ENCODE measurements at regions not wholly inside any gene's neighbourhood (a gene's known extent, or its start where the extent isn't known, plus 50 kb on each side); places are given as distances from the start of the nearest gene placed in this dataset.
A peak's percentile ranks its signal among the peaks of the same experiment; 100 is the strongest.

- 89% methylated on average over 1 of the region's 1 CpG for WGBS
- H3K9me3 ChIP-seq = peaks cover 3% of the 10 kb centered on the region
- TF ChIP-seq, protein P1, sequence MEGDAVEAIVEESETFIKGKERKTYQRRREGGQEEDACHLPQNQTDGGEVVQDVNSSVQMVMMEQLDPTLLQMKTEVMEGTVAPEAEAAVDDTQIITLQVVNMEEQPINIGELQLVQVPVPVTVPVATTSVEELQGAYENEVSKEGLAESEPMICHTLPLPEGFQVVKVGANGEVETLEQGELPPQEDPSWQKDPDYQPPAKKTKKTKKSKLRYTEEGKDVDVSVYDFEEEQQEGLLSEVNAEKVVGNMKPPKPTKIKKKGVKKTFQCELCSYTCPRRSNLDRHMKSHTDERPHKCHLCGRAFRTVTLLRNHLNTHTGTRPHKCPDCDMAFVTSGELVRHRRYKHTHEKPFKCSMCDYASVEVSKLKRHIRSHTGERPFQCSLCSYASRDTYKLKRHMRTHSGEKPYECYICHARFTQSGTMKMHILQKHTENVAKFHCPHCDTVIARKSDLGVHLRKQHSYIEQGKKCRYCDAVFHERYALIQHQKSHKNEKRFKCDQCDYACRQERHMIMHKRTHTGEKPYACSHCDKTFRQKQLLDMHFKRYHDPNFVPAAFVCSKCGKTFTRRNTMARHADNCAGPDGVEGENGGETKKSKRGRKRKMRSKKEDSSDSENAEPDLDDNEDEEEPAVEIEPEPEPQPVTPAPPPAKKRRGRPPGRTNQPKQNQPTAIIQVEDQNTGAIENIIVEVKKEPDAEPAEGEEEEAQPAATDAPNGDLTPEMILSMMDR (IDR thresholded peaks at IDR 0.05) = no peak
- TF ChIP-seq POLR2AphosphoS5 (IDR thresholded peaks at IDR 0.05) = peak in 1 of 3 donors; percentile 55
- H3K36me3 ChIP-seq = no peaks in the 10 kb centered on the region
- peaks cover 16% of the 10 kb centered on the region for H3K4me1 ChIP-seq
- no peak overlapping the region for H3K4me3 ChIP-seq
- DNase-seq (ENCODE audit: low spot score in 2 of 2) = no peak
- H3K27me3 ChIP-seq = no peaks in the 10 kb centered on the region
- peak overlapping the region; percentile 16 for H3K27ac ChIP-seq
These were observed 156.4 kb downstream of the COPS8 start for GRCh38 chr2:237242091-237242536.

DNA sequence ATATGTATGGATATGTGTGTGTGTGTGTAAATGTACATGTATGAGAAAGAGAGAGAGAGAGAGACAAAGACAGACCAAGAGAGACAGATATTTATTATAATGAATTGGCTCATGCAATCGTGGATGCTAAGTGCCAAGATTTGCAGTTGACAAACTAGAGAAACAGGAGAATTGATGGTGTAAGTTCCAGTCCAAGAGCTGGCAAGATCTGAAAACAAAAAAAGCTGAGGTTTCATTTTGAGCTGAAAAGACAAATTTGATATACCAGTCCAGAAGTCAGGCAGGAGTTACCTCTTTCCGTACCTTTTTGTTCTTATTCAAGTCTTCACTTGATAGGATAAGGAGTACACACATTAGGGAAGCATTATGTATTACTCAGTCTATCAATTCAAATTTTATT, 157.8 kb downstream of the COPS8 start:
- whole genome bisulfite sequencing = 61% methylated on average over 2 of the region's 2 CpGs
- no peaks in the 10 kb centered on the region for H3K36me3 ChIP-seq
- peak overlapping the region; percentile 53 for H3K27ac ChIP-seq

GRCh38 chr2:237244178-237244577, 158.5 kb downstream of the COPS8 start:
- TF ChIP-seq EP300 (IDR thresholded peaks at IDR 0.05) (no peak), POLR2AphosphoS5 (IDR thresholded peaks at IDR 0.05) (no peak), POLR2A (IDR thresholded peaks at IDR 0.05) (no peak)
- TF ChIP-seq, protein P1 (IDR thresholded peaks at IDR 0.05) = no peak
- no peak for DNase-seq (ENCODE audit: low spot score in 2 of 2)
- Histone ChIP-seq H3K36me3 (no peaks in the 10 kb centered on the region), H3K4me3 (no peak overlapping the region), H3K4me1 (peaks cover 16% of the 10 kb centered on the region), H3K27ac (peak overlapping the region; percentile 53), H3K27me3 (no peaks in the 10 kb centered on the region), H3K9me3 (peaks cover 3% of the 10 kb centered on the region)
- WGBS = 75% methylated on average over 2 of the region's 2 CpGs

More for the DNA sequence above, 157.8 kb downstream of the COPS8 start:
- Histone ChIP-seq H3K4me3 (no peak overlapping the region), H3K4me1 (peaks cover 16% of the 10 kb centered on the region), H3K9me3 (peaks cover 3% of the 10 kb centered on the region), H3K27me3 (no peaks in the 10 kb centered on the region)
- TF ChIP-seq, protein P1 (IDR thresholded peaks at IDR 0.05) = no peak
- no peak for TF ChIP-seq POLR2A (IDR thresholded peaks at IDR 0.05)
- TF ChIP-seq POLR2AphosphoS5 (IDR thresholded peaks at IDR 0.05) = no peak
- TF ChIP-seq EP300 (IDR thresholded peaks at IDR 0.05) = no peak
- DNase-seq (ENCODE audit: low spot score in 2 of 2) = no peak

DNA sequence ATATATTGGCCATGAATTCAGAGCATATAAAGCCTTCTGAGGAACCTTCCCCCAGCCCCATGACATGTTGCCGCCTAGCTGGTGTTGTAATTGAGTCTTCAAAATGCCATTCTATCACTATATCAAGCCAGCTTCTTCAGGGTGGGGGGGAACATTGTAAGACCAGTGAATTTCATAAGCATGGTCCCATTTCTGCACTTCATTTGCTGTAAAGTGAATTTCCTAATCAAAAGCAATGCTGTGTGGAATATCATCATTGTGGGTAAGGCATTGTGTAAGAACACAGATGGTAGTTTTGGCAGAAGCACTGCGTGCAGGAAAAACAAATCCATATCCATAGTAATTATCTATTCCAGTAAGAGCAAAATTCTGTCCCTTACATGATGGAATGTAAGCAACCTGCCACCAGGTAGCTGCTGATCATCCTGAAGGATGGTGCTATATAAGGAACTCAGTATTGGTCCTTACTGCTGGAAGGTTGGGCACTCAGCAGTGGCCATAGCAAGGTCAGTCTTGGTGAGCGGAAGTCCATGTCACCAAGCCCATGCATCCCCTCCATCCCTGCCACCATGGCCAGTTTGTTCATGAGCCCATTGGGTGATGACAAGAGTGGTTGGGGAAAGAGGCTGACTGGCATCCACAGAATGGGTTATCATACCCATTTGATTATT, 159.4 kb downstream of the COPS8 start:
- 70% methylated on average over 3 of the region's 3 CpGs for WGBS
- peak overlapping the region; percentile 60 for H3K27ac ChIP-seq

DNA sequence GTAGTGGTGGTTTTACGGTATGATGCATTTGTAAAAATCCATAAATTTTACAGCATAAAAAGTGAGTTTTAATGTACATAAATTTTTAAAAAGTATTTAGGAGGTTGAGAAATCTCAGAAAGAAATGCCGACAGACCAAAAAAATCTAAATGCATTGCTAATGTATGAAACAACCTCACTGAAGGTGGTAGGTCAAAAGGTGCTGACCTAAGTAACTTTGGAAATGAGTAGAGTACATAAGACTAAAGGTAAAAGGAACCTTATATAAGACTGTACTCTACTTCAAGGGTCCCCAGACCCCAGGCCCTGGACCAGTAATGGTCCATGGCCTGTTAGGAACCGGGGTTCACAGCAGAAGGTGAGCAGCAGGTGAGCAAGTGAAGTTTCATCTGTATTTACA, 163.4 kb downstream of the COL6A3 start:
- 87% methylated on average over 3 of the region's 3 CpGs for whole genome bisulfite sequencing
- no peaks in the 10 kb centered on the region for H3K27me3 ChIP-seq
- no peak overlapping the region for H3K27ac ChIP-seq
- TF ChIP-seq POLR2A (IDR thresholded peaks at IDR 0.05) = no peak
- TF ChIP-seq POLR2AphosphoS5 (IDR thresholded peaks at IDR 0.05) = no peak
- TF ChIP-seq, protein P1 (IDR thresholded peaks at IDR 0.05) = no peak
- no peak for TF ChIP-seq EP300 (IDR thresholded peaks at IDR 0.05)
- no peaks in the 10 kb centered on the region for H3K36me3 ChIP-seq
- H3K4me3 ChIP-seq = no peak overlapping the region
- H3K4me1 ChIP-seq = peaks cover 9% of the 10 kb centered on the region
- H3K9me3 ChIP-seq = no peaks in the 10 kb centered on the region
- no peak for DNase-seq (ENCODE audit: low spot score in 2 of 2)

More for the DNA sequence above, 159.4 kb downstream of the COPS8 start:
- H3K4me3 ChIP-seq = no peak overlapping the region
- no peaks in the 10 kb centered on the region for H3K27me3 ChIP-seq
- H3K36me3 ChIP-seq = no peaks in the 10 kb centered on the region
- H3K9me3 ChIP-seq = peaks cover 3% of the 10 kb centered on the region
- TF ChIP-seq, protein P1 (IDR thresholded peaks at IDR 0.05) = no peak
- TF ChIP-seq EP300 (IDR thresholded peaks at IDR 0.05) = no peak
- peak; percentile 71 to 98 (median 90) for TF ChIP-seq POLR2AphosphoS5 (IDR thresholded peaks at IDR 0.05)
- no peak for TF ChIP-seq POLR2A (IDR thresholded peaks at IDR 0.05)
- H3K4me1 ChIP-seq = peaks cover 16% of the 10 kb centered on the region
- no peak for DNase-seq (ENCODE audit: low spot score in 2 of 2)

Data from suprapubic skin (tissue), 4 donors.